ENCODE measurements at regions not wholly inside any gene's neighbourhood (a gene's known extent, or its start where the extent isn't known, plus 50 kb on each side); places are given as distances from the start of the nearest gene placed in this dataset.

- no peak for TF ChIP-seq CTCF (IDR thresholded peaks at IDR 0.05; ENCODE audit: control extremely low read depth, extremely low read depth)
- no peaks in the 10 kb centered on the region for H3K9me3 ChIP-seq (ENCODE audit: control insufficient read depth in 4 of 4, insufficient read depth in 3 of 4, low read length in 3 of 4)
- no peaks in the 10 kb centered on the region for H3K36me3 ChIP-seq (ENCODE audit: control insufficient read depth in 4 of 4, insufficient read depth in 4 of 4, low read length in 4 of 4)
- no peak overlapping the region for H3K4me3 ChIP-seq
- H3K27ac ChIP-seq (ENCODE audit: low read depth in 1 of 2, low read length in 1 of 2), result no peak overlapping the region
- H3K4me1 ChIP-seq (ENCODE audit: control insufficient read depth in 5 of 5, insufficient read depth in 5 of 5, low read length in 5 of 5), result no peaks in the 10 kb centered on the region
- H3K27me3 ChIP-seq (ENCODE audit: control insufficient read depth in 3 of 3, insufficient read depth in 3 of 3, low read length in 2 of 3), result peaks cover 0 to 6% (median 2%) of the 10 kb centered on the region in 3 donors
- ATAC-seq (ENCODE audit: insufficient read depth, low FRiP score) (no peak), DNase-seq (no peak)
- 89 to 92% methylated on average over 9 of the region's 9 CpGs for WGBS, 2 donors
- no peak overlapping the region for H3K9ac ChIP-seq (ENCODE audit: insufficient read depth in 1 of 2, low read length in 2 of 2)
These were observed 222.7 kb upstream of the MGMT start for GRCh38 chr10:129244298-129244697.

- Histone ChIP-seq H3K4me3 (no peak overlapping the region), H3K9ac (ENCODE audit: insufficient read depth in 1 of 2, low read length in 2 of 2) (no peak overlapping the region), H3K27me3 (ENCODE audit: control insufficient read depth in 3 of 3, insufficient read depth in 3 of 3, low read length in 2 of 3) (peaks cover 0 to 6% (median 2%) of the 10 kb centered on the region in 3 donors), H3K36me3 (ENCODE audit: control insufficient read depth in 4 of 4, insufficient read depth in 4 of 4, low read length in 4 of 4) (no peaks in the 10 kb centered on the region), H3K4me1 (ENCODE audit: control insufficient read depth in 5 of 5, insufficient read depth in 5 of 5, low read length in 5 of 5) (no peaks in the 10 kb centered on the region), H3K27ac (ENCODE audit: low read depth in 1 of 2, low read length in 1 of 2) (no peak overlapping the region), H3K9me3 (ENCODE audit: control insufficient read depth in 4 of 4, insufficient read depth in 3 of 4, low read length in 3 of 4) (no peaks in the 10 kb centered on the region)
- TF ChIP-seq CTCF (IDR thresholded peaks at IDR 0.05; ENCODE audit: control extremely low read depth, extremely low read depth), result no peak
- DNase-seq (no peak), ATAC-seq (ENCODE audit: insufficient read depth, low FRiP score) (no peak)
- WGBS, 2 donors, result 88 to 89% methylated on average over 9 of the region's 9 CpGs
These were observed 222.3 kb upstream of the MGMT start for GRCh38 chr10:129244757-129245156.

GRCh38 chr10:129253161-129253864, 213.7 kb upstream of the MGMT start:
- peaks cover 0 to 4% (median 0%) of the 10 kb centered on the region in 5 donors for H3K4me1 ChIP-seq (ENCODE audit: control insufficient read depth in 5 of 5, insufficient read depth in 5 of 5, low read length in 5 of 5)
- no peaks in the 10 kb centered on the region for H3K36me3 ChIP-seq (ENCODE audit: control insufficient read depth in 4 of 4, insufficient read depth in 4 of 4, low read length in 4 of 4)
- no peak overlapping the region for H3K9ac ChIP-seq (ENCODE audit: insufficient read depth in 1 of 2, low read length in 2 of 2)
- no peaks in the 10 kb centered on the region for H3K9me3 ChIP-seq (ENCODE audit: control insufficient read depth in 4 of 4, insufficient read depth in 3 of 4, low read length in 3 of 4)
- WGBS, 2 donors, result 77 to 79% methylated on average over 12 of the region's 12 CpGs
- no peak for TF ChIP-seq CTCF (IDR thresholded peaks at IDR 0.05; ENCODE audit: control extremely low read depth, extremely low read depth)
- peaks cover 0 to 2% (median 0%) of the 10 kb centered on the region in 3 donors for H3K27me3 ChIP-seq (ENCODE audit: control insufficient read depth in 3 of 3, insufficient read depth in 3 of 3, low read length in 2 of 3)
- no peak overlapping the region for H3K4me3 ChIP-seq
- ATAC-seq (ENCODE audit: insufficient read depth, low FRiP score) (no peak), DNase-seq (no peak)
- H3K27ac ChIP-seq (ENCODE audit: low read depth in 1 of 2, low read length in 1 of 2), result no peak overlapping the region

GRCh38 chr10:129253865-129254179, 213.2 kb upstream of the MGMT start:
- Histone ChIP-seq H3K9ac (ENCODE audit: insufficient read depth in 1 of 2, low read length in 2 of 2) (no peak overlapping the region), H3K4me1 (ENCODE audit: control insufficient read depth in 5 of 5, insufficient read depth in 5 of 5, low read length in 5 of 5) (peaks cover 0 to 9% (median 0%) of the 10 kb centered on the region in 5 donors), H3K27me3 (ENCODE audit: control insufficient read depth in 3 of 3, insufficient read depth in 3 of 3, low read length in 2 of 3) (peaks cover 0 to 2% (median 0%) of the 10 kb centered on the region in 3 donors), H3K9me3 (ENCODE audit: control insufficient read depth in 4 of 4, insufficient read depth in 3 of 4, low read length in 3 of 4) (no peaks in the 10 kb centered on the region), H3K36me3 (ENCODE audit: control insufficient read depth in 4 of 4, insufficient read depth in 4 of 4, low read length in 4 of 4) (no peaks in the 10 kb centered on the region), H3K27ac (ENCODE audit: low read depth in 1 of 2, low read length in 1 of 2) (no peak overlapping the region), H3K4me3 (no peak overlapping the region)
- ATAC-seq (ENCODE audit: insufficient read depth, low FRiP score) (no peak), DNase-seq (no peak)
- 54 to 67% methylated on average over 7 of the region's 7 CpGs for WGBS, 2 donors
- no peak for TF ChIP-seq CTCF (IDR thresholded peaks at IDR 0.05; ENCODE audit: control extremely low read depth, extremely low read depth)

Measured in lung (tissue), 11 donors.